ENCODE measurements at regions not wholly inside any gene's neighbourhood (a gene's known extent, or its start where the extent isn't known, plus 50 kb on each side); places are given as distances from the start of the nearest gene placed in this dataset.
"Not testable (repeated sequence)": the region's sequence is repeated elsewhere in the genome, so short reads cannot be mapped to it uniquely, and the experiment has no call there.

DNA sequence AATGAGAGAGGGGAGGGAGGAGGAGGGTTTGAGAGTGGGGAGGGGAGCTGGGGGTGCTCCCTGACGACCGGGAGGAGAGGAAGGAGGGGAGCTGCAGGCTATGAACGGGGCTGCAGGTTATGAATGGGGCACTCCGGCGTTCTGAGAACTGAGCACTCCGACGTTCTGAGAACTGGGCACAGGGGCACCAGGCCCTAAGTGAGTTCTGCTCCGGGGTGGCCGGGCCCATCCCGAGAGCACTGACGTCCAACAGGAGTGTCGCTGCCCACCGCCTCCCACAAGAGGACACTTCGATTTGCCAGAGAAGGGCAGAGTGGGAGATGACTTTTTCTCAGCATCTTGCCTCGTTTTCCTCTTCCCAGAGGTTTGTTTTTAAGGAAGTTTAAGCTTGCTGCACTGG lies 204.5 kb upstream of the ZNF469 start:
- TF ChIP-seq, protein P1, sequence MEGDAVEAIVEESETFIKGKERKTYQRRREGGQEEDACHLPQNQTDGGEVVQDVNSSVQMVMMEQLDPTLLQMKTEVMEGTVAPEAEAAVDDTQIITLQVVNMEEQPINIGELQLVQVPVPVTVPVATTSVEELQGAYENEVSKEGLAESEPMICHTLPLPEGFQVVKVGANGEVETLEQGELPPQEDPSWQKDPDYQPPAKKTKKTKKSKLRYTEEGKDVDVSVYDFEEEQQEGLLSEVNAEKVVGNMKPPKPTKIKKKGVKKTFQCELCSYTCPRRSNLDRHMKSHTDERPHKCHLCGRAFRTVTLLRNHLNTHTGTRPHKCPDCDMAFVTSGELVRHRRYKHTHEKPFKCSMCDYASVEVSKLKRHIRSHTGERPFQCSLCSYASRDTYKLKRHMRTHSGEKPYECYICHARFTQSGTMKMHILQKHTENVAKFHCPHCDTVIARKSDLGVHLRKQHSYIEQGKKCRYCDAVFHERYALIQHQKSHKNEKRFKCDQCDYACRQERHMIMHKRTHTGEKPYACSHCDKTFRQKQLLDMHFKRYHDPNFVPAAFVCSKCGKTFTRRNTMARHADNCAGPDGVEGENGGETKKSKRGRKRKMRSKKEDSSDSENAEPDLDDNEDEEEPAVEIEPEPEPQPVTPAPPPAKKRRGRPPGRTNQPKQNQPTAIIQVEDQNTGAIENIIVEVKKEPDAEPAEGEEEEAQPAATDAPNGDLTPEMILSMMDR (IDR thresholded peaks at IDR 0.05), result not testable (repeated sequence)
- TF ChIP-seq POLR2A (IDR thresholded peaks at IDR 0.05), result not testable (repeated sequence)

Measured in adrenal gland (tissue), 5 donors.